Peyer's patch (tissue), 4 donors: ENCODE measurements at regions not wholly inside any gene's neighbourhood (a gene's known extent, or its start where the extent isn't known, plus 50 kb on each side); places are given as distances from the start of the nearest gene placed in this dataset.
A peak's percentile ranks its signal among the peaks of the same experiment; 100 is the strongest.

Experiments used
- DNase-seq, 3 donors: peaks; one replicate each; pipeline ENCODE4 v3.0.0-alpha.2; 2017 to 2019
- H3K27ac ChIP-seq, 4 donors: fragments of 200-600 bp; sonication (generic); one replicate each; pipeline ENCODE4 v1.5.1; 2016 to 2019
- H3K27me3 ChIP-seq, 2 donors: fragments of 200-600 bp; sonication (generic); one replicate each; pipeline ENCODE4 v1.5.1; 2019
- H3K36me3 ChIP-seq, 3 donors: fragments of 200-600 bp; sonication (generic); one replicate each; pipeline ENCODE4 v1.5.1; 2016 to 2019
- H3K4me1 ChIP-seq, 4 donors: fragments of 200-600 bp; sonication (generic); one replicate each; pipeline ENCODE4 v1.5.1; 2016 to 2019
- H3K4me3 ChIP-seq, 4 donors: fragments of 200-600 bp; sonication (generic); 1 replicate in 3 of 4; 2 replicates in 1 of 4; pipeline ENCODE4 v1.5.1; 2016 to 2019; ENCODE audit warnings: mild to moderate bottlenecking in 1 of 4
- H3K9me3 ChIP-seq, 4 donors: fragments of 200-600 bp; sonication (generic); one replicate each; pipeline ENCODE4 v1.5.1; 2016 to 2019; ENCODE audit warnings: mild to moderate bottlenecking in 1 of 4
- CTCF ChIP-seq, 6 experiments: fragments of 450-650 bp in 4 of 6; fragments of 200-600 bp in 2 of 6; sonication (generic) in 1 of 6; IDR thresholded peaks; one replicate each; pipeline ENCODE4 v1.5.1; 2017 to 2019; ENCODE audit warnings: antibody characterized with exemption in 6 of 6, mild to moderate bottlenecking in 3 of 6, moderate library complexity in 1 of 6
- POLR2A ChIP-seq, 2 donors: fragments of 450-650 bp; IDR thresholded peaks; one replicate each; pipeline ENCODE4 v1.5.1; 2017; ENCODE audit warnings: antibody characterized with exemption in 2 of 2, mild to moderate bottlenecking in 2 of 2, moderate library complexity in 2 of 2

GRCh38 chr16:86091976-86092375 is 193.0 kb downstream of the IRF8 start:
- peak in 2 of 3 donors; percentile 5 to 18 for DNase-seq
- Histone ChIP-seq H3K27me3 (no peaks in the 10 kb centered on the region), H3K9me3 (no peaks in the 10 kb centered on the region), H3K4me1 (no peaks in the 10 kb centered on the region), H3K4me3 (no peak overlapping the region), H3K36me3 (no peaks in the 10 kb centered on the region), H3K27ac (no peak overlapping the region)
- TF ChIP-seq POLR2A (IDR thresholded peaks at IDR 0.05) (no peak), CTCF (IDR thresholded peaks at IDR 0.05) (no peak)

- no peaks in the 10 kb centered on the region for H3K4me1 ChIP-seq
- TF ChIP-seq CTCF (IDR thresholded peaks at IDR 0.05) (no peak), POLR2A (IDR thresholded peaks at IDR 0.05) (no peak)
- DNase-seq: peak in 2 of 3 donors; percentile 35 to 36
- no peak overlapping the region for H3K27ac ChIP-seq
- H3K36me3 ChIP-seq: no peaks in the 10 kb centered on the region
- H3K4me3 ChIP-seq: no peak overlapping the region
- no peaks in the 10 kb centered on the region for H3K9me3 ChIP-seq
- no peaks in the 10 kb centered on the region for H3K27me3 ChIP-seq
These were observed 193.9 kb downstream of the IRF8 start for GRCh38 chr16:86092586-86093480.

GRCh38 chr16:86093801-86094750 is 195.1 kb downstream of the IRF8 start:
- H3K27me3 ChIP-seq: no peaks in the 10 kb centered on the region
- H3K4me1 ChIP-seq: no peaks in the 10 kb centered on the region
- no peak overlapping the region for H3K27ac ChIP-seq
- TF ChIP-seq CTCF (IDR thresholded peaks at IDR 0.05) (no peak), POLR2A (IDR thresholded peaks at IDR 0.05) (no peak)
- H3K4me3 ChIP-seq: no peak overlapping the region
- DNase-seq: peak in 2 of 3 donors; percentile 34 to 37
- H3K36me3 ChIP-seq: no peaks in the 10 kb centered on the region
- no peaks in the 10 kb centered on the region for H3K9me3 ChIP-seq

- Histone ChIP-seq H3K36me3 (no peaks in the 10 kb centered on the region), H3K4me3 (no peak overlapping the region), H3K27me3 (no peaks in the 10 kb centered on the region), H3K4me1 (no peaks in the 10 kb centered on the region), H3K9me3 (no peaks in the 10 kb centered on the region), H3K27ac (no peak overlapping the region)
- peak in 2 of 3 donors; percentile 15 to 32 for DNase-seq
- TF ChIP-seq POLR2A (IDR thresholded peaks at IDR 0.05) (no peak), CTCF (IDR thresholded peaks at IDR 0.05) (no peak)
These were observed 196.3 kb downstream of the IRF8 start for GRCh38 chr16:86095131-86095752.

- Histone ChIP-seq H3K27me3 (no peaks in the 10 kb centered on the region), H3K27ac (no peak overlapping the region), H3K36me3 (no peaks in the 10 kb centered on the region), H3K9me3 (no peaks in the 10 kb centered on the region), H3K4me3 (no peak overlapping the region), H3K4me1 (peaks cover 0 to 4% (median 0%) of the 10 kb centered on the region in 4 donors)
- TF ChIP-seq POLR2A (IDR thresholded peaks at IDR 0.05) (no peak), CTCF (IDR thresholded peaks at IDR 0.05) (no peak)
- peak in 2 of 3 donors; percentile 23 to 25 for DNase-seq
These were observed 197.0 kb downstream of the IRF8 start for GRCh38 chr16:86095906-86096485.
